GM19023 (cell line): ENCODE measurements at regions not wholly inside any gene's neighbourhood (a gene's known extent, or its start where the extent isn't known, plus 50 kb on each side); places are given as distances from the start of the nearest gene placed in this dataset.

Source experiments
- ATAC-seq: cut with Tn5 transposase; IDR thresholded peaks from one replicate; pipeline ENCODE4 v1.9.1; 2021; ENCODE audit warnings: mild to moderate bottlenecking, moderate library complexity; ENCODE audit not compliant: unreplicated experiment

DNA sequence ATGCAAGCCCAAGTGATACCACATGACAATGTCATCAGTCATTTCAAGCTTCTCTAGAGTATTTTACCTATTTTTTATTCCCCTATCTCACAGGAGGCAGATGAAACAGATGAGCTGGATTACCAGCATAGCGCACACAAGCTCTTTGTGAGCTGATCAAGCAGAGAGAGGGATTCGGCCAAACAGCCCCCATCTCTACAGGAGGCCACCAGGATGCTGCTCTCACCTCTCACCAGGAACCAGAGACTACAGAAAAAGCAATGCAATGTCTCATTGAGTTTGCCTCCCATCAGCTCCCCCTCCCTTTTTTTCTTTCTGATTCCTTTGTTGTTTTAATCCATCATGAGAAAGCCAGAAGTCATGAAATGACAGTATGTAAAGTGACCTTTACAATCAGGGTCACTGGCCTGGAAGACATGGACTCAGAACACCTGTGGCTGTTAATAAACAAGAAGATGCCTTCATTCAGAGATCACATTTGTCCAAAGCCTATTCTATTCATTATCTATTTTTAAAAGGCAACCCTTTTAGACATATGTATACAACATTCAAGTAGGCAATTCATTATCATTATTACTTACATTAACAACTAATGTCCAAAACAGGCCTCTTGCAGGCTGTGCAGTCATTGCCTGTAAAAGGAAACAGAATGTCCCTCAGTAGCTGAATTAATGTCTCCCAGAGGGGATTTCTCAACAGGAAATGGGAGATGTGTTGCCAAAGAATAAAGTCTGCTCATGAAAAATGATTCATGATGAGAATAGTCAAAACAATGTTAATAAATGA is 656.6 kb downstream of the TBC1D4 start:
- ATAC-seq: no peak

DNA sequence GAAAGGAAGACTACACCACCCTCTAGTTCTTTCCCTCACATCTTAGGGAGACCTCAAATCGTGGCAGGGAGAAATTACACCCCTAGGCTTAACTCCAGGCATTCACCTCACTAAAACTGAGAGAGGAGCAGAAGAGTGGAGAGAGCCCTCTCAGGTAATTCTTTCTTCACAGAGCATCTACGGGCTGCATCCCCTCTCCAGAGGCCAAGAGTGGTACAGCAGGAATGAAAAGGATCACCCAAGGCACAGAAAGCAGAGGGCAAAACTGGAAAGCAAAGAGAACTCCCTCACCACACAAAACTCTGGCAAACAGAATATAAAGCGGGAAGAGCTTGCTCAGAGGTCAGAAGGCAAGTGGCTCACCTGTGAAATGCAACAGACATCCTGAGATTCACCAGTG is 661.2 kb downstream of the TBC1D4 start:
- no peak for ATAC-seq

DNA sequence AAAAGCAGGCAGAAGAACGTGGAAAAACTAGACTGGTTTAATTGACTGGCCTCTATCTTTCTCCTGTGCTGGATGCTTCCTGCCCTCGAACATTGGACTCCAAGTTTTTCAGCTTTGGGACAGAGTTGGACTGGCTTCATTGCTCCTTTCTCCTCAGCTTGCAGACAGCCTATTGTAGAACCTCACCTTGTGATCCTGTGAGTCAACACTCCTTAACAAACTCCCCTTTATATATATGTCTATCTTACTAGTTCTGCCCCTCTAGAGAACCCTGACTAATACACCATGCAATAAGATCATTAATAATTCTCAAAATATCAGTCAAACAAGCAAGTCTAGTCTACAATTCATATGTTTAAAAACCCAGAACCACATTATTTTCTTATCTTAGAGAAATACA is 662.4 kb downstream of the TBC1D4 start:
- ATAC-seq: no peak

DNA sequence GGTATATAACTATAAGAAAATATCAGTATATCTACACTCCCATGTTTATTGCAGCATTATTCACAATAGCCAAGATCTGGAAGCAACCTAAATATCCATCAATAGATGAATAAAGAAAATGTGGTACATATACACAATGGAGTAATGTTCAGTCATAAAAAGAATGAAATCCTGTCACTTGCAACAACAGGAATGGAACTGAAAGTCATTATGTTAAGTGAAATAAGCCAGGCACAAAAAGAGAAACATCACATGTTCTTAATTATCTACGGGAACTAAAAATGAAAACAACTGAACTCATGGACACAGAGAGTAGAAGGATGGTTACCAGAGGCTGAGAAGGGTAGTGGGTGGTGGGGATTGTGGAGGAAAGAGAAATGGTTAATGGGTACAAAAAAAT is 665.2 kb downstream of the TBC1D4 start:
- no peak for ATAC-seq

DNA sequence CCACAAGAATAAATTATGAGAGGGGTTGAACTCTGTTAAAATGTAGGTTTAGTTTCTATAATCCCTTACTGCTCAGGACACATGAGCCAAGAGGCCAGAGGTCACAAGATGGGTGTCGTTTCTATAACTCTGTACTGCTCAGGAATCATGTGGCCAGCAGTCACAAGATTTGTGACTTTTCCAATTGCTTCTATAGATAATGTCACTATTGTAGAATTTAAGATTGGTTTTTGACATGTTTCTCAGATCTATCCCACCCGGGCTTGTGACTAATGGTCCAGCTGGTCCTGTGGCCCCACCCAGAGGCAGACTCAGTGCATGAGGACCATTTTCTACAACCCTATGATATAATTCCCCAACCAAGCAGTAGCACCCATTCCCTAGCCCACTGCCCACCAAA is 662.0 kb upstream of the KLF12 start:
- ATAC-seq: no peak

DNA sequence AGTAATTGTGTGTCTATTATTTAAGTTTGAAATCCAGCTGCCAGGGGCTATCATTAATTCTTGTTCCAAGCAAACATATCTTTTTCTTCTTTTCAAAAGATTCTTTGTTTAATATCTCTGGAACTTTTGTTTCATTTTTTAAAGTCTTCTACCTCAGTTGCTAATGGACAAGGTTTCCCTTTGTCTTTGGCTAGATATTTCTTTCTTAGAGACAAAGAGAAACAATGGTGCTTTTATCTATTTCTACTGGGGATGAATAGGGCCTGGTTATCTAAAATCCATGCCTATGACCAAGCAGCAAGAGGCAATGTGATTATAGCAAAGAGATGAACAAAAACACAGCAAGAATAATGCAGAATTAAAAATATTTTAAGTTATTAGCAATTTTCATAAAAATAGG is 661.3 kb upstream of the KLF12 start:
- ATAC-seq: no peak

DNA sequence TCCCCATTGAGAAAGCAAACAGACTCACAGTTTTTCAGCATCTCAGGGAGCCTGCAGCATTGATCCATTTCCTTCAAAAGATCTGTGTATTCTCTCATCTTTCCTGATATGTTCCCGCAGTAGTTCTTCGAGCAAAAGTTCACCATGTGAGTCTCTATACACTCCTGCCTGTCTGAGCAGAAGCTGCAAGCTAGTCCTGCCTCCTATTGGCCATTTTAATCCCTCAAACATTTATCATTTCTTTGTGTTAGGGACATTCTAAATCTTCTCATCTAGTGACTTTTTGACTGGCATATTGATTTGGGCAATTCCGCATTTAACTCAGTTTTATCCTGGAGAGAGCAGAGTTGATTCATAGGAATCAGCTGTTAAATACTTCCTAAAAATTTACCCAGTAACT is 660.4 kb upstream of the KLF12 start:
- ATAC-seq: no peak

DNA sequence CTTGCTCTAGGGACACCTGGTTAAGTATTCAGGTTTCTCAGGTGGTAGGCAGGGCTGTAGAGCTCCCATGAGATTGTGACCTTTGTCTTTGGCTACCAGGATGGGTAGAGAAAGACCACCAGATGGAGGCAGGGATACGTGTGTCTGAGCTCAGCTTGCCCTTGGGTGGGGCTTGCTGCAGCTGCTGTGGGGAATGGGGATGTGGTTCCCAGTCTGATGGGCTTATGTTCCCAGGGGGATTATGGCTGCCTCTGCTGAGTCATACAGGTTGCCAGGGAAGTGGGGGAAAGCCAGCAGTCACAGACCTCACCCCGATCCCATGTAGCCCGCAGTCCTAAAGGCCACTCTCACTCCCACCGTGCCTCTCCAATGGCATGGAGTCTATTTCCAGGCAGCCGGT is 659.9 kb upstream of the KLF12 start:
- no peak for ATAC-seq

DNA sequence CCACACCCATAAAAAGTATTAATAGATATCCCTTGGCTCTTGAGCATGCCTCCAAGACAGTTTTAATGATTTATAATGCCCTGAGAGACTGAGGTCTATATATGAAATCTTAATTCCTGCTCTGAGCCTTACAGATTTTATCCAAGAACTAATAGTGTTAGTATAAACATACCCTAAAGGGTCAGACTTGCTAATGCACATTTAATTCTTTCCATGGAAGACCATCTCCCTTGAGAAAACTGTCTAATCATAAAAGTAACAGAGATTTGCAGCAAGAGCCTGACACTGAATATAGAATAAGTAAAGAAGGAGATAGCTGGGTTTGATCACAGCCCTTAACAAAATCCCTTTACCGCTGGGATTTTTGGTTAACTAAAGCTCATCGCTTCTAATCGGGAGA is 650.8 kb upstream of the KLF12 start:
- ATAC-seq: no peak

DNA sequence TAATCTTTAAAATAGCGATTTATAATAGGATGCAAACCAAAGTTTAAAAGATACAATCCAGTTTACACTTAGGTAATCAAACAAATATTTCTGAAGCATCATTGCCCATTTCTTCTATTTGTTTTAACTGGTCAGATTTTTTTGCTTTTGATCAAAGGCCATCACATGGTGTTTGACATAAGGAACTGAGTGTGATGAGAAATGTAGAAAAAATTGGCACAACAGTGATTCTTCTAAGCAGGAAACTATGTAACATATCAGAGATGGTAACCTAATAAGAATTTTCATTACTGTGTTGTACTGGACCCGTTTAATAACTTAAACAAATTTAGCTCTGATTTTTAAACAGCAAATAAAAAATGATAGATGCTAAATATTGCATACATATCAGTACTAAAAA is 644.7 kb upstream of the KLF12 start:
- no peak for ATAC-seq

DNA sequence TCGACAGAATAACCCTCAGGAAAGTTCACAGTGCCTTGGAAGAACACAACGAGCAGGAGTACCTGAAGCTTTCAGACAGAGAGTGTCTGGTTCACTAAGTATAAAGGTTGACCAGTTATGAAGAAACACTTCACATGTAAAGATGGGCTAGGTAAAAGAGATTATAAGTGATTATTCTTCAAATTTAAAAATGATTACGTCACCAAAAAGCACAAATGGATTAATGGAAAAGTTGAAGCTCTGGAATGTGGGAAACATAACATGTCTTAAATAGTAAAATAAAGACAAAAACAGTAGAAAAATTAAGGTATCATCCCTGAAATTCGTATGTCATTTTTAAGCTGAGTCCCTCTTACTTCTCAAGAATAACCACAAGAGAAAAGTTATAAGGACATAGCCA is 643.9 kb upstream of the KLF12 start:
- ATAC-seq: no peak

DNA sequence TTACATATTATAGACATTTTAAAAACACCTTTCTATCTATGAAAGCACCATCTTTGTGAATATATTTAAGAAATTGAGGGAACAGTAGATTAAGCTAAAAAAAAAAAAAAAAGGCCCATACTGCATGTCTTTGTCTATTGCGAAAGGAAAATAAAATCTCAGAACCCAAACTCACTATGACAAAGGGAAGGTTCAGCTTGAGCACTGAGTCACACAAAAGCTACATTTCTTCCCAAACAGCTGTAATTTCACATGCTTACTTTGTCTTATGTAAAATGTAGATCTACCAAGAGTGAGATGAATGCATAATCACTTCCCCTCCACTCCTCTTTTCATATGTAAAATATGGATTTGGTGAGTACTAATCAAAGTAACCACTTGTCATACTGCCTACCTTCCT is 640.1 kb upstream of the KLF12 start:
- ATAC-seq: no peak

DNA sequence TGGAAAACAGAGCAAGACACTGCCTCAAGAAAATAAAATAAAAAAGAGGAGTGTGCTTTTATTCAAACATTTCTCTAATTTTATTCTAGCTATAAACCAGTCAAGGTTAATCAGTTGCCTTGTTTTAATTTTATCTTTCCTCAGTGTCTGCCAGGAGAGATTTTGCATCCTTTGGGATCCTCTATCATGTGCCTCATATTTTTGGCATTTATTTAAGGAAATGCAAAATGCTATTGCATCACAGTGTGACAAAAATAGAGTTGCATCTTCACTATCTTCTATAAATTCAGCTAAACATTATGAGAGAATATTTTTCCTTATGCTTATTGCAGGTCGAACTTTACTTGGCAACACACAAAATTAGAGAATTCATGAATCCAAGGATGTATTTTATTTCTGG is 639.0 kb upstream of the KLF12 start:
- no peak for ATAC-seq

DNA sequence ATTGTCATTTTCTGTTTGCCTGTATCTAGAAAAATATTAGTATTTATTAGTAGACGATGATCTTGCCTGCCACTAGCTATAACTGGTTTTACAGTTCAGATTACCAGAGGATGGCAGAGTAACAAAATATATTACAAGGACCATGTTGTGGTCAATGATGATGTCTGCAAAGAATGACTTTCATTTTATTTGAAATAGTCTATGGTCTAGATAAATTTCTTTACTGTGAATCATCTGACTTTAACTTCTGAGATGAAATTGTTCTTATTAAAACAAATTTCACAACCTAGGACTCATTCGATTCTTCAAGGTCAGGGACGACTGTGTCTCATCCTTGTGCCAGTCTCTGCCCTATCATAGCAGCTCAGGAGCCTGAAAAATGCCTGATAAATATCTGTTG is 637.8 kb upstream of the KLF12 start:
- ATAC-seq: no peak

DNA sequence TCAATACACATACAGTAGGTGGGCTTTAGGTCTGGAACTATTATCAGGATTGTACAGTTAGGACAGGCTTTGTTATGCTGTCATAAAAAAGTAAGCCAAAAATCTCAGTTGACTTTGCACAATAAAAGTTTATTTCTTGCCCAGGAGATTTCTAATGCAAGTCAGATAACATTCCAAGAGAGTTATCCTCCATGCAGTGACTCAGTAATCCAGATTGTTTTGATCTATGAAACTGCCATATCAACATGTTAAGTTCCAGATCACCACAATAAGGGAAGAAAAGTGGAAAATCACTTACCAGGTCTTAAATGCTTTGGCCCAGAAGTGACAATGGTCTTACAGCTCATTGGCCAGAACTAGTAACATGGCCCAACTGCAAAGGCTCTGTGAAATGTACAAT is 636.2 kb upstream of the KLF12 start:
- no peak for ATAC-seq

DNA sequence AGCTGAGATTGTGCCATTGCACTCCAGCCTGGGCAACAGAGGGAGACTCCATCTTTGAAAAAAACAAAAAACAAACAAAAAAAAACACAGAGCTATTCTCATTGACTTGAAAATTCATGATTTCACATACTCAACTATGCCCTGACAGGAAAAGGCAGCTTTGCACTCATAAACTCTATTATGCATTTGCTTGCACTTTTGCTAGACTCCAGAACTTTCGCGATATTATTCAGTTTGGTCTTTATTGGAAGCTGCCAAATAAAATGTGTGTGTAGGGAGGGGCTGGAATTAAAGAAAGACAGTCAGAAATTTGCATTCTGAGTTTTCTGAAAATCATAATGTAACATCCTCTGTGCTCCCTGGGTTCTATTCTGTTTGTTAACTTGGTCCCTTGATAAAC is 635.1 kb upstream of the KLF12 start:
- no peak for ATAC-seq

DNA sequence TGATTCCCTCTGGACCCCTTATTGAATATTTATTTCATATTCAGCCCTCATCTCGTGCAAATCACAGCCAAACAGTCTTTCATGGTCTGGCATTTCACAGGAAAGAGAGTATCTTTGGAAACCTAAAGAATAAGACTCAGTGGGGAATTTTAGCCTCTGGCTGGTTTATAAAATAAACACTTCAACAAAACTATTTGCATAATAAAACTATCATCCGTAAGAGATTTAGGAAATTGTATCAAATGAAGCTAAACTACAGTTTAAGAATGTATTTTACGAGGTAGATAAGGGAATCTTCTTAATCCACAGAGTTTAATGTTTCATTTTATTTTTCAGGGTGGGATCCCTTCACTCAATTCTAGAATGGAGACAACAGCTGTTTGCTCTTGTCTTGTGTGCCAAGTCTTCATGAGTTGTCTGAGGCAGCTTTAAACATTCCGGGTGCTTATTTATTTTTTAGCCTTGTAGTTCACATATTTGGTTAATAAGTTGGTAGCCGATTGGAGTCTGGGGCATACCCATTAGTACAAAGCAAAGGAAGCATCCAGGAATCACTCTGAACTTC is 634.4 kb upstream of the KLF12 start:
- no peak for ATAC-seq

DNA sequence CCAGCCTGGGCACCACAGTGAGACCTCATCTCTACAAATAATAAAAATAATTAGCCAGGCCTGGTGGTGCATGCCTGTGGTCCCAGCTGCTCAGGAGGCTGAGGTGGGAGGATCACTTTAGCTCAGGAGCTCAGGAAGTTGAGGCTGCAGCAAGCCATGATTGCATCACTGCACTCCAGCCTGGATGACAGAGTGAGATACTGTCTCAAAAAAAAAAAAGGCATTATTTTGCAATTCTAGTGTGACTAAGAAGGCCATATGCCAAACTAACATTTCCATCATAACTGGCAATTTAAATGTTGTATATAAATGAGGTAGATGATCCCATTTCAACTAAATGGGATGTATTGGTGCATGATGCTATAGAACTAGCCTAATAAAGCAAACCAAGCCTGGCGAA is 632.8 kb upstream of the KLF12 start:
- no peak for ATAC-seq

DNA sequence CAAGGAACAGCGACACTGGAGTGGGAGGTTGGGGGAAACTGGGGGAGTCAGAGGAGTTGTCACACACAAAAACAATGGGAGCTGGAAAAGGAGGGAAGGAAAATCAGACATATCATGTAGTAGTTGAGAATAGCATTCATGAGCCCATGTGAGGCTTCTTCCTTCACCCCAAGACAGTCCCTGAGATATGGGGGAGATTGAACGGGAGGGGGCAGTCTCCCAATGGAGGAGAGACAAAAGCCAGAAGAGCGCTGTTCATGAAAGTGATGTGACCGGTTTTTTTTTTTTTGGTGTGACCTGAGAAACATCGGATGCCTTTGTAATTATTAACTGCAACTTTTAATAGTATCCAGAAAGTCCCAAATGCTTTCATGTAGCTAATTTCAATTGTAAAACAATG is 631.8 kb upstream of the KLF12 start:
- no peak for ATAC-seq

DNA sequence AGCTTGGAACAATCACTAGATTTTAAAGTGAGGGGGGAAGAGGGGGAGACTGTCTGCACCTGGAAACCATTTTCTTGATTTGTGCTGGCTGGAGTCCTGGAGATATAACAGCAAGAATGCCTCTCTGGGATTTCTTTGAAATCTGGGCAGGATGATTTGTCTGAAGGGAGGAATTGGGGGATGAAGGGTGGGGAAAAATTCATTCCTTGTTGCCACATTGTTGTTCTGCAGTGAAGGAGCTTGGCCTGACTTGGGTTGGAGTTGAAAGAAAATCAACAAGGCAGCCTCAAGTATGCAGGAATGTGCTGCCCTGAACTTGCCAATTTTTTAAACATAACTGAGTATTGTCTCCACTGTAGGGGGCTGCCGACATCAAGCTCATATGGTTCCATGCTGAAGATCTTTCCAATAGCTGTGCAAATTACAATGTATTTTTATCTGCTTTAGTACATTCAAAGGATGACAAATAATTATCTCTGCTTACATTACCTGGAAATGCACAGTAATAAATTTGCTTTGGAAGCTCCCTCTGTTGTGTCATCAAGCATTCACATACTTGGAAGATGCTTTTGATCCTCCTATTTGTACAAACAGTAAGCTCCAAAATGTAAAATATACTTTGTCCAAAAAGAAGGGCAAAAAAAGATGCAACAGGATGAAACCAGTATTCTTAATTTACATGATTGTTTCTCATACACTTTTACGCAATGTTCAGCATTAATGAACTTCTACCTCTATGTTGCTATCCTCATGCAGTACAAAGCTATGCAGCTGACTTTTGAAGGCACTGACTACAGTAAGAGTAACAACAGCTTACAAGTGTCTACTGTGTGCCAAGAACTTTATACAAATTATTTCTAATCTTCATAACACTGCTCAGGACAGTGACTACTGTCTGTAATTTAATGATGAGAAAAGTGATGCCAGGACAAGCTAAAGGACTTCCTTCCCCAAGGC is 627.9 kb upstream of the KLF12 start:
- no peak for ATAC-seq

DNA sequence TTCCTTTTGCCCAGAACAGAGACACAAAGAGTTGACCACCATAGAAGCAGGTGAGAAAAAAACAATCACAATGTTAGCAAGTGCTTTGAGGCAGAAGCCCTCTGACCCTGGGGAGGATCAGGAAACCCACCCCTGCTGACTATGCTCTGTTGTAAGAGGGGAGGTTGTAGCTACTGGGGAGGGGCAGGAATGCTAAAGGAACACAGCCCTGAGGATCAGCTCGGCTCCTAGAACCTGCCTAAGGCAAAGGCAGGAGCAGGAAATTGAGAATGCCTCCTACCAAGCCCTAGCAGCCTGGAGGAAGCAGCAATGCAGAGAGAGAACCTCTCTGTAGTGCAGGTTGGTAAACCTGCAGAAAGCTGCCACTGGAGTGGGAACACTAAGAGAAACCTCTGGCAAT is 624.0 kb upstream of the KLF12 start:
- no peak for ATAC-seq

DNA sequence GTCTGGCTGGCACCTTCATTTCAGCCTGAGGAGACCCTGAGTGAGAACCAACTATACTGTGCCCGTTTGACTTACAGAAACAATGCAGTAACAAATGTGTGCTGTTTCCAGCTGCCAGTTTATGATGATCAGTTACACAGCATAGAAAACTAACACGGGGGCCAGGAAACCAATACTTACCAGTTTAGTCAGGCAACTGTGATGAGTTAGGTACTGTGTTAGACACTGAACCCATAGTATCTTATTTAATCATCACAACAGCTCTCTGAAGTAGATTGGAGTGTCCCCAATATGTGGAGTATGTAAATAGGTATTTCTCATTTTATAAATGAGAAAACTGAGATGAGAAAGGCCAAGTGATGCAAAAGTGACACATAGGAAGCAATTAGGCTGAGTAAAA is 620.9 kb upstream of the KLF12 start:
- ATAC-seq: no peak
